PC-9 (cell line): ENCODE measurements at regions not wholly inside any gene's neighbourhood (a gene's known extent, or its start where the extent isn't known, plus 50 kb on each side); places are given as distances from the start of the nearest gene placed in this dataset.
A peak's percentile ranks its signal among the peaks of the same experiment; 100 is the strongest.

Experiments used
- BruUV-seq: library from RNA; stranded (reverse); fragments of 400-500 nt; replicated peaks from 2 replicates; lab custom pipeline; 2021; lab: Mats Ljungman, UMichigan
- CTCF ChIA-PET: fragments of 300-600 bp; sonication (Branson Sonifier 250); formaldehyde crosslinking; loops from one replicate; lab custom pipeline; 2022; ENCODE audit warnings: antibody characterized with exemption; lab: Charles Lee
- POLR2A ChIA-PET: fragments of 300-600 bp; sonication (Branson Sonifier 250); formaldehyde crosslinking; loops from one replicate; lab custom pipeline; 2022; ENCODE audit warnings: antibody characterized with exemption; ENCODE audit not compliant: unreplicated experiment; lab: Charles Lee
- DNase-seq, 2 experiments: peaks; one replicate each; pipeline versions ENCODE4 v3.0.0 to v3.0.0-alpha.2; 2015 to 2022; ENCODE audit warnings: mixed read lengths in 1 of 2
- H2AFZ ChIP-seq: fragments of 200-600 bp; sonication (generic); 2 replicates; pipeline ENCODE4 v1.8.1; 2017; ENCODE audit warnings: antibody characterized with exemption
- H3F3A ChIP-seq: fragments of 200-600 bp; sonication (generic); 2 replicates; pipeline ENCODE4 v1.8.1; 2017; ENCODE audit warnings: antibody characterized with exemption, mild to moderate bottlenecking, low read depth; ENCODE audit not compliant: insufficient read depth
- H3K27ac ChIP-seq: fragments of 200-600 bp; sonication (generic); 2 replicates; pipeline ENCODE4 v1.6.1; 2016; ENCODE audit warnings: mixed run types
- H3K27me3 ChIP-seq: fragments of 200-600 bp; sonication (generic); 2 replicates; pipeline ENCODE4 v1.6.1; 2016; ENCODE audit warnings: low read depth, mixed run types; ENCODE audit not compliant: insufficient read depth
- H3K36me3 ChIP-seq: fragments of 200-600 bp; sonication (generic); 2 replicates; pipeline ENCODE4 v1.6.1; 2016; ENCODE audit warnings: low read depth, mixed run types
- H3K4me1 ChIP-seq: fragments of 200-600 bp; sonication (generic); replicated peaks from 2 replicates; pipeline ENCODE4 v1.6.1; 2016; ENCODE audit warnings: mixed run types; ENCODE audit not compliant: insufficient read depth
- H3K4me2 ChIP-seq: fragments of 200-600 bp; sonication (generic); 2 replicates; pipeline ENCODE4 v1.6.1; 2017; ENCODE audit warnings: mixed run types
- H3K4me3 ChIP-seq: fragments of 200-600 bp; sonication (generic); 2 replicates; pipeline ENCODE4 v1.6.1; 2016; ENCODE audit warnings: mixed run types
- H3K79me2 ChIP-seq: fragments of 200-600 bp; sonication (generic); 2 replicates; pipeline ENCODE4 v1.6.1; 2017; ENCODE audit warnings: low read depth, mixed run types
- H3K9me2 ChIP-seq: fragments of 200-600 bp; sonication (generic); 2 replicates; pipeline ENCODE4 v1.8.1; 2017; ENCODE audit warnings: mild to moderate bottlenecking; ENCODE audit not compliant: insufficient read depth
- H3K9me3 ChIP-seq: fragments of 200-600 bp; sonication (generic); 2 replicates; pipeline ENCODE4 v1.8.1; 2016; ENCODE audit warnings: low read depth; ENCODE audit not compliant: insufficient read depth
- H4K20me1 ChIP-seq: fragments of 200-600 bp; sonication (generic); 2 replicates; pipeline ENCODE4 v1.8.1; 2017; ENCODE audit not compliant: insufficient read depth
- CTCF ChIP-seq: fragments of 200-600 bp; sonication (generic); conservative IDR thresholded peaks from 2 replicates; pipeline ENCODE4 v1.6.1; 2017; ENCODE audit warnings: mixed run types, antibody characterized with exemption, mild to moderate bottlenecking, moderate library complexity
- EZH2 ChIP-seq: fragments of 200-600 bp; sonication (generic); IDR thresholded peaks from 2 replicates; pipeline ENCODE4 v1.8.0; 2017; ENCODE audit warnings: antibody characterized with exemption, low read depth
- intact Hi-C: fragments of 100-400 bp; cut with micrococcal nuclease; formaldehyde crosslinking; loops from one replicate; pipeline ENCODE4 v1.10.0; 2022; ENCODE audit not compliant: unreplicated experiment

- TF ChIP-seq CTCF (no peak), EZH2 (no peak)
- Histone ChIP-seq H3K36me3 (no peaks in the 10 kb centered on the region), H3K9me3 (no peaks in the 10 kb centered on the region; the same call in 1 of the 2 replicates), H3K4me1 (peaks cover 4% of the 10 kb centered on the region), H3K79me2 (no peaks in the 10 kb centered on the region), H3F3A (no peaks in the 10 kb centered on the region), H3K27ac (no peak overlapping the region), H4K20me1 (no peaks in the 10 kb centered on the region), H3K27me3 (no peaks in the 10 kb centered on the region), H2AFZ (no peak overlapping the region), H3K4me2 (no peak overlapping the region), H3K9me2 (no peaks in the 10 kb centered on the region), H3K4me3 (no peak overlapping the region)
- no TSS peak for BruUV-seq
- DNase-seq, result no peak
- CTCF ChIA-PET, result no interaction called here
- intact Hi-C loops, result no loop called here
- POLR2A ChIA-PET, result interaction anchor here (0.5 kb wide), 1 partner anchor 23 kb away, joined by 5 read pairs; no protein-coding TSS in a partner anchor
Observed at GRCh38 chr11:35057926-35058668, 80.9 kb upstream of the CD44 start.

GRCh38 chr11:35058669-35059434 lies 80.1 kb upstream of the CD44 start:
- no peak overlapping the region for H3K27ac ChIP-seq
- no peak for DNase-seq
- no peak for TF ChIP-seq CTCF
- TF ChIP-seq EZH2, result no peak
- intact Hi-C loops, result no loop called here
- H3F3A ChIP-seq, result no peaks in the 10 kb centered on the region
- no peaks in the 10 kb centered on the region for H3K36me3 ChIP-seq
- peaks cover 4% of the 10 kb centered on the region for H3K4me1 ChIP-seq
- H2AFZ ChIP-seq, result no peak overlapping the region
- H3K4me3 ChIP-seq, result no peak overlapping the region
- CTCF ChIA-PET, result interaction anchor here (0.6 kb wide), 1 partner anchor 66 kb away, joined by 3 read pairs; no protein-coding TSS in a partner anchor
- no peaks in the 10 kb centered on the region for H3K27me3 ChIP-seq
- no TSS peak for BruUV-seq
- H3K9me3 ChIP-seq, result peaks cover 3% of the 10 kb centered on the region; the same call in 1 of the 2 replicates
- H3K4me2 ChIP-seq, result no peak overlapping the region
- H3K9me2 ChIP-seq, result no peaks in the 10 kb centered on the region
- POLR2A ChIA-PET, result interaction anchor here (0.5 kb wide), 1 partner anchor 24 kb away, joined by 5 read pairs; no protein-coding TSS in a partner anchor
- no peaks in the 10 kb centered on the region for H4K20me1 ChIP-seq
- no peaks in the 10 kb centered on the region for H3K79me2 ChIP-seq

GRCh38 chr11:35061516-35062440 lies 77.2 kb upstream of the CD44 start:
- peaks cover 3% of the 10 kb centered on the region; the same call in 1 of the 2 replicates for H3K9me3 ChIP-seq
- H3K4me2 ChIP-seq, result no peak overlapping the region
- intact Hi-C loops, result no loop called here
- ChIA-PET POLR2A (interaction anchor here (0.6 kb wide), 2 partner anchors 85 to 459 kb away, joined by 3 to 4 read pairs; no protein-coding TSS in a partner anchor), CTCF (no interaction called here)
- peak in 1 of 2 experiments; percentile 54 for DNase-seq
- no peaks in the 10 kb centered on the region for H3K27me3 ChIP-seq
- BruUV-seq, result no TSS peak
- no peaks in the 10 kb centered on the region for H3K9me2 ChIP-seq
- no peaks in the 10 kb centered on the region for H3F3A ChIP-seq
- no peak overlapping the region for H3K27ac ChIP-seq
- no peaks in the 10 kb centered on the region for H3K36me3 ChIP-seq
- no peak overlapping the region for H2AFZ ChIP-seq
- no peak overlapping the region for H3K4me3 ChIP-seq
- TF ChIP-seq EZH2, result no peak
- H4K20me1 ChIP-seq, result no peaks in the 10 kb centered on the region
- H3K4me1 ChIP-seq, result no peaks in the 10 kb centered on the region
- H3K79me2 ChIP-seq, result no peaks in the 10 kb centered on the region
